GM21423 (cell line): ENCODE measurements at regions not wholly inside any gene's neighbourhood (a gene's known extent, or its start where the extent isn't known, plus 50 kb on each side); places are given as distances from the start of the nearest gene placed in this dataset.
"Not testable (repeated sequence)": the region's sequence is repeated elsewhere in the genome, so short reads cannot be mapped to it uniquely, and the experiment has no call there.

Experiments
- ATAC-seq: cut with Tn5 transposase; IDR thresholded peaks from one replicate; pipeline ENCODE4 v1.9.1; 2021; ENCODE audit warnings: mild to moderate bottlenecking, moderate library complexity; ENCODE audit not compliant: unreplicated experiment

GRCh38 chr7:146057958-146058357 is 58.6 kb upstream of the CNTNAP2 start:
- no peak for ATAC-seq

GRCh38 chr7:146054909-146055308 is 61.7 kb upstream of the CNTNAP2 start:
- ATAC-seq = no peak

GRCh38 chr7:146053492-146053891 is 63.1 kb upstream of the CNTNAP2 start:
- no peak for ATAC-seq

GRCh38 chr7:146043310-146043709 is 73.3 kb upstream of the CNTNAP2 start:
- not testable (repeated sequence) for ATAC-seq

GRCh38 chr7:146028251-146028750 is 88.3 kb upstream of the CNTNAP2 start:
- no peak for ATAC-seq

- ATAC-seq = no peak
Observed at GRCh38 chr7:146027243-146027642, 89.4 kb upstream of the CNTNAP2 start.

GRCh38 chr7:146022776-146023175 is 93.8 kb upstream of the CNTNAP2 start:
- no peak for ATAC-seq

GRCh38 chr7:146019041-146020004 is 97.3 kb upstream of the CNTNAP2 start:
- not testable (repeated sequence) for ATAC-seq

GRCh38 chr7:146017366-146017765 is 99.2 kb upstream of the CNTNAP2 start:
- not testable (repeated sequence) for ATAC-seq

GRCh38 chr7:146014154-146014553 is 102.4 kb upstream of the CNTNAP2 start:
- ATAC-seq = not testable (repeated sequence)

GRCh38 chr7:146008293-146008692 is 108.3 kb upstream of the CNTNAP2 start:
- no peak for ATAC-seq

- ATAC-seq = no peak
Observed at GRCh38 chr7:146004805-146005204, 111.8 kb upstream of the CNTNAP2 start.

- peak; percentile 99 for ATAC-seq
Observed at GRCh38 chr7:146002431-146003078, 114.0 kb upstream of the CNTNAP2 start.

GRCh38 chr7:146002008-146002407 is 114.6 kb upstream of the CNTNAP2 start:
- ATAC-seq = no peak

GRCh38 chr7:146000882-146001281 is 115.7 kb upstream of the CNTNAP2 start:
- no peak for ATAC-seq

- no peak for ATAC-seq
Observed at GRCh38 chr7:145989469-145989868, 127.1 kb upstream of the CNTNAP2 start.

GRCh38 chr7:145986248-145986874 is 130.2 kb upstream of the CNTNAP2 start:
- ATAC-seq = no peak

- no peak for ATAC-seq
Observed at GRCh38 chr7:145978769-145979168, 137.8 kb upstream of the CNTNAP2 start.

- no peak for ATAC-seq
Observed at GRCh38 chr7:145959981-145960380, 156.6 kb upstream of the CNTNAP2 start.

GRCh38 chr7:145957160-145957890 is 159.3 kb upstream of the CNTNAP2 start:
- no peak for ATAC-seq

- no peak for ATAC-seq
Observed at GRCh38 chr7:145951566-145951965, 165.0 kb upstream of the CNTNAP2 start.
